ENCODE measurements at regions not wholly inside any gene's neighbourhood (a gene's known extent, or its start where the extent isn't known, plus 50 kb on each side); places are given as distances from the start of the nearest gene placed in this dataset.

DNA sequence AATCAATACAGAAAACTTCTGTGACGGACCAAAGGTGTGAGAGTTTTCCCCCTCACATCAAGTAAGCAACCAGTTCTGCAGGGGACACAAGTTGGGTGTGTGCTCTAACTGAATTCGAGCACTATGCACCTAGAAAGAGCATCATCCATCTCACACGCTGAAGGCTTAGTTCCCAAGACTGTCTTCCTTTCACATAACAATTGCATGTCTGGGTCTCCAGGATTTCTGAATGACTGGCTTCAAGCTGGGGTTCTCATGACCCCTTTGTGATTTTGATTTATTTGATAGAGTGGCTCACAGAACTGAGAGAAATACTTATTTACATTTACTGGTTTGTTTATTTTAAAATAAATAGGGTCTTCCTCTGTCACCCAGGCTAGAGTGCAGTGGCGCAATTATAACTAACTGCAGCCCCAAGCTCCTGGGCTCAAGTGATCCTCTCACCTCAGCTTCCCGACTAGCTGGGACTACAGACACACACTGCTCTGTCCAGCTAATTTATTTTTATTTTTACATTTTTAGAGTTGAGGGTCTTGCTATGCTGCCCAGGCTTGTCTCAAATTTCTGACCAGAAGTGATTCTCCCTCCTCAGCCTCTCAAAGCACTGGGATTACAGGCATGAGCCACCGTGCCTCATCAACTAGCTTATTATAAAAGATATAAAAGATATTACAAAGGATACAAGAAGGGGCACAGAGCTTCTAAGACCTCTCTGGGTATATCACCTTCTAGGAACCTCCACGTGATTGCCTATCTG is 316.7 kb upstream of the CDH12 start:
- H3K4me3 ChIP-seq (ENCODE audit: low read depth, poor library complexity, severe bottlenecking), result no peak overlapping the region
- intact Hi-C loops (cut with DNase I; ENCODE audit: low total_unique reads), result no loop called here
- TF ChIP-seq POLR2A (IDR thresholded peaks at IDR 0.05), result no peak
- DNase-seq (ENCODE audit: low spot score in 2 of 2), result no peak
- WGBS, 2 donors, result 74 to 79% methylated on average over 7 of the region's 7 CpGs

DNA sequence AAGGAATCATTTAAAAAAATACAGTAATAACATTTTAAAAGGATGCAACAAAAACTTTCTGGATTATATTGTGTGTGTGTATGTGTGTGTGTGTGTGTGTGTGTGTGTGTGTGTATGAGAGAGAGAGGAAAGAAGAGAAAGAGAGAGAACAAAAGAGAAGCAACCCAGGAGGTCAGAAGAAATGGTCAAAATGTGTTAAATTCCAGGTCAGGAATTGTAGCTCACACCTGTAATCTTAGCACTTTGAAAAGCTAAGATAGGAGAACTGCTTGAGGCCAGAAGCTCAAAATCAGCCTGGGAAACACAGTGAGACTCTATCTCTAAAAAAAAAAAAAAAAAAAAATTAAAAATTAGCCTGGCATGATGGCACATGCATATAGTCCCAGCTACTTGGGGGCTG is 311.8 kb upstream of the CDH12 start:
- no peak for DNase-seq (ENCODE audit: low spot score in 2 of 2)
- no peak for TF ChIP-seq POLR2A (IDR thresholded peaks at IDR 0.05)
- TF ChIP-seq, protein P1, sequence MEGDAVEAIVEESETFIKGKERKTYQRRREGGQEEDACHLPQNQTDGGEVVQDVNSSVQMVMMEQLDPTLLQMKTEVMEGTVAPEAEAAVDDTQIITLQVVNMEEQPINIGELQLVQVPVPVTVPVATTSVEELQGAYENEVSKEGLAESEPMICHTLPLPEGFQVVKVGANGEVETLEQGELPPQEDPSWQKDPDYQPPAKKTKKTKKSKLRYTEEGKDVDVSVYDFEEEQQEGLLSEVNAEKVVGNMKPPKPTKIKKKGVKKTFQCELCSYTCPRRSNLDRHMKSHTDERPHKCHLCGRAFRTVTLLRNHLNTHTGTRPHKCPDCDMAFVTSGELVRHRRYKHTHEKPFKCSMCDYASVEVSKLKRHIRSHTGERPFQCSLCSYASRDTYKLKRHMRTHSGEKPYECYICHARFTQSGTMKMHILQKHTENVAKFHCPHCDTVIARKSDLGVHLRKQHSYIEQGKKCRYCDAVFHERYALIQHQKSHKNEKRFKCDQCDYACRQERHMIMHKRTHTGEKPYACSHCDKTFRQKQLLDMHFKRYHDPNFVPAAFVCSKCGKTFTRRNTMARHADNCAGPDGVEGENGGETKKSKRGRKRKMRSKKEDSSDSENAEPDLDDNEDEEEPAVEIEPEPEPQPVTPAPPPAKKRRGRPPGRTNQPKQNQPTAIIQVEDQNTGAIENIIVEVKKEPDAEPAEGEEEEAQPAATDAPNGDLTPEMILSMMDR (IDR thresholded peaks at IDR 0.05), result no peak
- H3K4me3 ChIP-seq (ENCODE audit: low read depth, poor library complexity, severe bottlenecking), result no peak overlapping the region
- intact Hi-C loops (cut with DNase I; ENCODE audit: low total_unique reads), result no loop called here

DNA sequence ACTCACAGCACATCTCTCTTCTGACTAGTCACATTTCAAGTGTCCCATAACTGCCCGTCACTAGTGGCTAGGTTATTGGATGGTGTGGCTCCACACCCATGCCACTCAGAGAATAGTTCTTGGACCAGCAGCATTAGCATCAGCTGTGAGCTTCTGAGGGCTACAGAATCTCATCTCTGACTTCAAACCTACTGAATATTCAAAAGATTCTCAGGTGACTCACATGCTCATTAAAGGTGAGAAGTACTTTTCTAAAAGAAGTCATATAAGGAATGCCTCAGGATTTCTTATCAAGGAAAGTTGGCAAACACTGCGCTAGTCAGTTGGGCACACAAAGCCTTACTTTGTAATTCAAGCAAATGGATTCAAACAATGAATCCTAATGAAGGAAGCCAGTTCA is 305.0 kb upstream of the CDH12 start:
- intact Hi-C loops (cut with DNase I; ENCODE audit: low total_unique reads), result no loop called here
- no peak for TF ChIP-seq POLR2A (IDR thresholded peaks at IDR 0.05)
- TF ChIP-seq, protein P1 (IDR thresholded peaks at IDR 0.05), result no peak
- H3K4me3 ChIP-seq (ENCODE audit: low read depth, poor library complexity, severe bottlenecking), result no peak overlapping the region
- no peak for DNase-seq (ENCODE audit: low spot score in 2 of 2)
- WGBS, 2 donors, result 73 to 83% methylated on average over 2 of the region's 2 CpGs

DNA sequence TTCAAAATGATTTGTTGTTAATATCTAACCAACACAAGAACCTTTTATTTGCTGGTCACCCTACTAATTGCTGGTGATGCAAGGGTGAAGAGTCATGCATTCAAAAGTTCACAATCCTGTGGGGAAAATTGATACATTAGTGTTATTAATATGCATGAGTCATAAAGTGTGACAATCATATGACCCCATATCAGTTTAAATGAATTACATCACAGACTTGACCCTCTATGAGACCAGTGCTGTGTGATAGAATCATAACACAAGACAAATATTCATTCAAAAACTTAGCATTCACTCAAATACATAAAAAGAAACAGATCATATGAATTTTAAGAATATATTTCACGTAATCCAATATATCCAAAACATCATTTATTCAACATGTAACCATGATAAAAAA is 304.6 kb upstream of the CDH12 start:
- no peak for DNase-seq (ENCODE audit: low spot score in 2 of 2)
- no peak for TF ChIP-seq POLR2A (IDR thresholded peaks at IDR 0.05)
- TF ChIP-seq, protein P1 (IDR thresholded peaks at IDR 0.05), result no peak
- intact Hi-C loops (cut with DNase I; ENCODE audit: low total_unique reads), result no loop called here
- H3K4me3 ChIP-seq (ENCODE audit: low read depth, poor library complexity, severe bottlenecking), result no peak overlapping the region
- WGBS, 2 donors, result 87% methylated on average over 1 of the region's 1 CpG

DNA sequence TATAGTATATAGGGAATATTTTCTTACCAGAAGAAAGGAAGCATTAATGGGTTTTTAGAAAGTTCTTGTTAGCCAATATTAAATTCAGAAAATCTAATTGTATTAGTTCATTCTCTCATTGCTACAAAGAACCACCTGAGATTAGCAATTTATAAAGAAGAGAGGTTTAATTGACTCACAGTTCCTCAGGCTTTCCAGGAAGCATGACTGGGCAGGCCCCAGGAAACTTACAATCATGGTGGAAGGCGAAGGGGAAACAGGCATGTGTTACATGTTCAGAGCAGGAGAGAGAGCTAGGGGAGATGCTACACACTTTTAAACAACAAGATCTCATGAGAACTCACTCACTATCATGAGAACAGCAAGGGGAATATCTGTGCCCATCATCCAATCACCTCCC is 304.0 kb upstream of the CDH12 start:
- intact Hi-C loops (cut with DNase I; ENCODE audit: low total_unique reads), result no loop called here
- no peak for DNase-seq (ENCODE audit: low spot score in 2 of 2)
- WGBS, 2 donors, result 50 to 64% methylated on average over 1 of the region's 1 CpG
- TF ChIP-seq POLR2A (IDR thresholded peaks at IDR 0.05), result no peak
- TF ChIP-seq, protein P1 (IDR thresholded peaks at IDR 0.05), result no peak
- H3K4me3 ChIP-seq (ENCODE audit: low read depth, poor library complexity, severe bottlenecking), result no peak overlapping the region

DNA sequence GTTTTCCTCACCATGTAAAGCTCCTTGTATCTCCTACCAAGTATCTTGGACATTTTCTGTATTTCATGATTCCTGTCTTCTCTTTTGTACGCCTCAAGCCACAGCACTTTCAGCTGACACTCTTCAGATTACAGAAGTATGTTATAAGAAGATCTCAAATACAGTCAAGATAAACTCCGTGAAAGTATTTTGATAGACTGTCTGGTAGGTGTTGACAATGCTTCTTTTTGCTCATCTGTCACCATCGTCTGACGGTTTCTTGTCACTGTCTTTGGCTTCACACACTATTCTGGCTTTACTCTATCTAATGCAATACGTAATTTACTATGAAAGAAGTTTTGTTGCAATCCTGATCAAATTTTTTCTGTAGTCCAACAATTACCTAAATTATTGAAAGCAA is 294.5 kb upstream of the CDH12 start:
- 90 to 93% methylated on average over 5 of the region's 5 CpGs for WGBS, 2 donors
- TF ChIP-seq, protein P1 (IDR thresholded peaks at IDR 0.05), result no peak
- no peak for TF ChIP-seq POLR2A (IDR thresholded peaks at IDR 0.05)
- no peak for DNase-seq (ENCODE audit: low spot score in 2 of 2)
- intact Hi-C loops (cut with DNase I; ENCODE audit: low total_unique reads), result no loop called here
- H3K4me3 ChIP-seq (ENCODE audit: low read depth, poor library complexity, severe bottlenecking), result no peak overlapping the region
